ENCODE measurements at regions not wholly inside any gene's neighbourhood (a gene's known extent, or its start where the extent isn't known, plus 50 kb on each side); places are given as distances from the start of the nearest gene placed in this dataset.

GRCh38 chr5:106152569-106152968 is 1518.2 kb downstream of the EFNA5 start:
- DNase-seq (ENCODE audit: extremely low spot score, insufficient read length, low read depth) (no peak), FAIRE-seq (no peak)

DNA sequence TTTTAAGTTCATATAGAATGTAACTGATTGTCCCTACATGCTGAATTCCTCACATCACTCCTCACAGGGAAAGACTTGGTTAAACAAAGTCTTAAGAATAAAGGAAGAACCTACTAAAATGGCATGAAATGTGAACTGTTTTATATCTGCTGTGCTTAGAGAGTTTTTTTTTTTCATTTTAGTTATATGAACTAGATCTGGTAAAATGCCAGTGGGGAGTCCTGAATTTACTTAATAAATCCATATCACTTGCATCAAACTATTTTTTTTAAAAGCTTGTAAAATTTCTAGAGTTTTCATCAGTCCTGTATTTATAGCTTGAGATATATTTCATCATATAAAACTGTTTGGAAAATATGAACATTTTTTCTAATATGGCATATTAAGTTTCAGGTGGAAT is 1528.6 kb downstream of the EFNA5 start:
- FAIRE-seq (no peak), DNase-seq (ENCODE audit: extremely low spot score, insufficient read length, low read depth) (no peak)

- FAIRE-seq (no peak), DNase-seq (ENCODE audit: extremely low spot score, insufficient read length, low read depth) (no peak)
These were observed 1530.6 kb downstream of the EFNA5 start for GRCh38 chr5:106140101-106140500.

GRCh38 chr5:106136061-106136460 is 1534.7 kb downstream of the EFNA5 start:
- FAIRE-seq = no peak
- no peak for DNase-seq (ENCODE audit: extremely low spot score, insufficient read length, low read depth)

GRCh38 chr5:106135473-106135872 is 1535.3 kb downstream of the EFNA5 start:
- DNase-seq (ENCODE audit: extremely low spot score, insufficient read length, low read depth) (no peak), FAIRE-seq (no peak)

- FAIRE-seq = no peak
- DNase-seq (ENCODE audit: extremely low spot score, insufficient read length, low read depth) = no peak
These were observed 1536.2 kb downstream of the EFNA5 start for GRCh38 chr5:106134549-106134948.

DNA sequence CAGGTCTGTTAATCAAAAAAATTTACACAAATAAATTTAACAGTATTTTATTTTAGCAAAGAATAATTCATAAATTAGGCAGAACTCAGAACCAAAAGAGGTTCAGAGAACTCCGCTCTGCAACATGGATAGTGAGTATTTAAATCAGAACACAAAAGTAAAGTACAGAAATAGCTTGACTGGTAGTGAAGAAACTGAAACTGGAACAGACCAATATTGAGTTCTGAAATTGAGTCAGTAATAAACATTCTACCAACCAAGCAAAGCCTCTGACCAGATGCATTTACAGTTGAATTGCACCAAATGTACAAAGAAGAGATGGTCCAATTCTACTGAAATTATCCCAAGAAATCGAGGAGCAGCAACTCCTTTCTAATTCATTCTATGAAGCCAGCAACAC is 1542.8 kb downstream of the EFNA5 start:
- no peak for DNase-seq (ENCODE audit: extremely low spot score, insufficient read length, low read depth)
- FAIRE-seq = peak; percentile 5

DNA sequence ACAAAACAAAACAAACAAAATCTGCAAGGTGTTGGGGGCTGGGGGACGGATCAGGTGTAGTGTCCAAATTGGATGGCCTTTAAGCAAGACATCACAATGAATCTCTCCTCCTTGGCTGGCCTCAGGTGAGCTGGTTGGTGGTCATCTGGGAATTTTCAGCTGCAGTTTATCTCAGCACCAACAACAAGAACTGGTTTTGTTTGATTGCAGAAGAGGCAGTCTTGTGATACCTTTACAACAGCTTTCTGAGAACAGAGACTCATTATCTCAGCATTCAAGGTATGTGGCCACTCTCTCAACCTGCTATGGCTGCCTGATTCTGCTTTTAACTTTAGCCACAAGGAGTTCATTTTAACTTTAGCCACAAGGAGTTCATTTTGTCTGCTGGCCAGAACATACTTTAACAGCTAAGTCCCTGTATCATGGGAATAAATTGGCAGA is 1543.4 kb downstream of the EFNA5 start:
- no peak for DNase-seq (ENCODE audit: extremely low spot score, insufficient read length, low read depth)
- FAIRE-seq = no peak

DNA sequence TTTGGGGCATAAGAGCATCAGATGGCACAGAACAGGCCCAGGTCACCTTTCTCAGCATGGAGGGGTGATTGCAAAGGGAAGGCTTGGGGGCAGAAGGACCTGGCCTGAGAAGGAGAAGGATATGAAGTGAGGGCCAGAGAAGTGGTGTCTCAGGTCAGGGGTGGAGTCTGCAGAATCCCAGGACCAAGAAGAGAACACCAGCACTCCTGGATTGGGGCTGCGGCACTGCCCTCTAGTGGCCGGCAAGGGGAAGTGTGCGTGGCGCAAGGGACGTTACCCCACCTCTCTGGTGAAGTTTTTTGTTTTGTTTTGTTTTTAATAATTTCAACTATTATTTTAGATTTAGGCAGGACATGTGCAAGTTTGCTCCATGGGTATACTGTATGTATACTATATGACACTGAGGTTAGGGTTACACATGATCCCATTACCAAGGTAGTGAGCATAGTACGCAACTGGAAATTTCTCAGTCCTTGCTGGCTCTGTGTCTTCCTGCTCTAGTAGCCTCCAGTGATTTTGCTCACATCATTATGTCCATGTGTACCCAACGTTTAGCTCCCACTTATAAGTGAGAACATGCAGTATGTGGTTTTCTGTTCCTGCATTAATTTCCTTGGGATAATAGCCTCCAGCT is 1548.6 kb downstream of the EFNA5 start:
- FAIRE-seq (peak; percentile 31), DNase-seq (ENCODE audit: extremely low spot score, insufficient read length, low read depth) (peak; percentile 5)

DNA sequence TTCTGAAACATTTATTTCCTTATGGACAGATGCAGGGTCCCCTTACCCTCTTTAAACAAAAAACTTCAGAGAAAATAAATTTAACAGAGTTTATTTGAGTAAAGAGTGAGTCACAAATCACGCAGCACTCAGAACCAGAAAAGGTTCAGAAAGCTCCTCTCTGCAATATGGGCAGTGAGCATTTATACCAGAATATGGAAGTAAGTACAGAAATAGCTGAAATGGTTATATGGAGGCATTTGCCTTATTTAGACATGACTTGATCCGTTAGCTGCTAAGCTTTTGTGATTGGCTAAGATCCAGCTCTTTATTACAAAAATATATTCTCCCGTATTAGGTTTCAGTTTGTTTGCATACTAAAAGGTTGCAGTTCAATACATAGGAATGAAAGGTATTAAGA is 1554.1 kb downstream of the EFNA5 start:
- no peak for DNase-seq (ENCODE audit: extremely low spot score, insufficient read length, low read depth)
- no peak for FAIRE-seq

- FAIRE-seq (no peak), DNase-seq (ENCODE audit: extremely low spot score, insufficient read length, low read depth) (no peak)
These were observed 1556.8 kb downstream of the EFNA5 start for GRCh38 chr5:106113922-106114321.

DNA sequence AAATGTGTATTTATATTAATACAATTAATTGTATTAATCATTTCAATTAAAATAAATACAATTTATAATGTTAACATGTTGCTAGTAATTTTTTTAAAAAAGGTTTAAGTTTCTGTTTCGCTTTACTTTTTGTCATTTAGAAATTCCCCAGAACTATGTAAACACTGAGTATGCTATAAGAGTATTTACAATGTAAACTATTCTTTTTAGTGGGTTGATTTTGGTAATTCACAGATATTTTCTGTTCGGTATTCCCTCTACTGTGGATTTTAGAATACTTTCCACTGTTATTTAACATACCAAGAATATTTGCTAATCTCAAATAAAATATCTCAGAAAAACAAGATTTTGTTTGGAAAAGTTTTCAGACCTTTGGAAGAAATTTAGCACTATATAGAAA is 1564.4 kb downstream of the EFNA5 start:
- DNase-seq (ENCODE audit: extremely low spot score, insufficient read length, low read depth) (no peak), FAIRE-seq (no peak)

- FAIRE-seq = no peak
- no peak for DNase-seq (ENCODE audit: extremely low spot score, insufficient read length, low read depth)
These were observed 1573.4 kb downstream of the EFNA5 start for GRCh38 chr5:106097340-106097739.

DNA sequence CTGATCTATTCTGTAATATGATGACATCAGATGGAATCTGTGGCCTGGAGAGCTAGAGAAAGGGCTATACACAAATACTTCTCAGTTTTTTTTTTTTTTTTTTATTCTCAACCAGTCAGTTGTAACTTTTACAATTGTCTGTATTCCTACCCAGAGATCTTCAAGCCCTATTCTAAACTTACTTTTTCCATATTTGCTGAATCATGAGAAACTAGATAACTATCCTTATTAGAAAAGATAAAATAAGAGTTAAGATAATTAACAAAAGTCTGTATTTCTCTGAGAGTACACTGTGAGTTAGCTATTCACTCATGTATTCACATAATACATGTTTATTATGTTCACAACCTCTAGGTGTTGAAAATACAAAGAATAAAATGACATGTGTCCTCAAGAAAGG is 1575.9 kb downstream of the EFNA5 start:
- FAIRE-seq (no peak), DNase-seq (ENCODE audit: extremely low spot score, insufficient read length, low read depth) (no peak)

DNA sequence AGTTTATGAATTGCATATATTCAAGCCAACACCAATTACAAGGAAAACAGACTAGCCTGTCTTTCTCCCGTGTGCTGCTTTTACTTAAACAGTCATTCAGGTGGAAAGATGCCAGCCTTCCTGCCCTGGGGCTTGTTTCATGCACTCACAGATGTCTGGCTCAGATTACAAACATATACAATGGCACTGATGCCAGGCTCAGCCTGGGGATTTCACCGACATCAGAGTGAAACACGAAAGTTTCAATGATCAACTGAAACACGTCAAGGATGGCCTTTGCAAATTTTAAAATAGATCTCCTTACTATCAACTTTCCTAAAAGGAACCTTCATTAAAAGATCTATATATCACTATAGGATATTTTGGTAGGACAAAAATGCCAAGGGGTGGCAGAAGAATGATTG is 1576.5 kb downstream of the EFNA5 start:
- DNase-seq (ENCODE audit: extremely low spot score, insufficient read length, low read depth) (no peak), FAIRE-seq (no peak)

DNA sequence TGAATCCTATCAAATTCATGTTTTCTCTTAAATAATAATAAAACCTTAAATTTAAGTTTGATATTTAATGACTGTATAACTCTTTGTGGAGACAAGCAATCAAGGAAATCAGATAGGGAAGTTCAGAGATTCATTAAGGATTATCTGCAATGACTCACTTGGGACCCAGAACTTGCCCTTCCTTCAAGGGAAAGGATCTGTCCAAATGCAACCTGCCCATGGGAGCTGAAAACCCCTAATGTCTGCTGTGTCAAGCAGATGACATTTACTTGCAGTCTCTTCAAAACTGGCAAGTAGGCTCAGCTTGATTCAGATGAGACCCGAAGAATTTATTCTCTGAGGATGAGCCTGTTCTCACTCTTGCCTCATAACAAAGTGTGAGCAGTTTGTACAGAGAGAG is 1577.6 kb downstream of the EFNA5 start:
- no peak for FAIRE-seq
- no peak for DNase-seq (ENCODE audit: extremely low spot score, insufficient read length, low read depth)

GRCh38 chr5:106092455-106092854 is 1578.3 kb downstream of the EFNA5 start:
- FAIRE-seq (no peak), DNase-seq (ENCODE audit: extremely low spot score, insufficient read length, low read depth) (no peak)

- no peak for DNase-seq (ENCODE audit: extremely low spot score, insufficient read length, low read depth)
- no peak for FAIRE-seq
These were observed 1581.7 kb downstream of the EFNA5 start for GRCh38 chr5:106089073-106089472.

GRCh38 chr5:106088462-106088861 is 1582.3 kb downstream of the EFNA5 start:
- no peak for DNase-seq (ENCODE audit: extremely low spot score, insufficient read length, low read depth)
- FAIRE-seq = no peak

GRCh38 chr5:106086352-106086751 is 1584.4 kb downstream of the EFNA5 start:
- no peak for DNase-seq (ENCODE audit: extremely low spot score, insufficient read length, low read depth)
- FAIRE-seq = no peak

- no peak for FAIRE-seq
These were observed 1585.2 kb downstream of the EFNA5 start for GRCh38 chr5:106085556-106085955.

DNA sequence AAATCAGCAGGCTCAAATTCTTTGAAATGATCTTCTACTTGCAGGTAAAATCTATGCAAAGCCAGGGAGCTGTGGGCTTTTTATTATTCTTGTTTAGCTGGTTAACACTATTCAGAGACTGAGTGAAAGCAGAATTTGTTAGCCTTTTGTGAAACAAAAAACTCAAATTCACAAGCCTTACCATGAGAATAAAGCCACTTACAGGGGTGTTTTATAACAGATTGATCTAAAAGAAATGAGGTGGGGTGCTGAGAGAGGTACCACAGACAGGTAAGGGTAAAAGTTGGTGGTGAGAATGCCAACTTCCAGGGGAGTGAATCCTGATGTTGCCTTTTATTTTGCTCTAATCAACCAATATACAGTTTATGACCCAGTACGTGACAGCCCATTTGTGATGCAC is 1585.6 kb downstream of the EFNA5 start:
- no peak for FAIRE-seq
- no peak for DNase-seq (ENCODE audit: extremely low spot score, insufficient read length, low read depth)

More at GRCh38 chr5:106085556-106085955, 1585.2 kb downstream of the EFNA5 start:
- DNase-seq (ENCODE audit: extremely low spot score, insufficient read length, low read depth) = no peak
